Loucy (cell line): ENCODE measurements at regions not wholly inside any gene's neighbourhood (a gene's known extent, or its start where the extent isn't known, plus 50 kb on each side); places are given as distances from the start of the nearest gene placed in this dataset.

ENCODE experiments used
- CTCF ChIP-seq: fragments of 200-600 bp; sonication (generic); conservative IDR thresholded peaks from 2 replicates; pipeline ENCODE4 v1.5.1; 2014; ENCODE audit warnings: mild to moderate bottlenecking, antibody characterized with exemption, low read length
- EZH2phosphoT487 ChIP-seq: fragments of 200-600 bp; IDR thresholded peaks from 2 replicates; pipeline ENCODE4 v1.6.1; 2018; ENCODE audit warnings: antibody characterized with exemption, mild to moderate bottlenecking, moderate library complexity, borderline replicate concordance

GRCh38 chr3:22947851-22948250 lies 255.3 kb upstream of the UBE2E2 start:
- TF ChIP-seq EZH2phosphoT487, result no peak
- TF ChIP-seq CTCF, result no peak
